H7 (cell line): ENCODE measurements at regions not wholly inside any gene's neighbourhood (a gene's known extent, or its start where the extent isn't known, plus 50 kb on each side); places are given as distances from the start of the nearest gene placed in this dataset.

Source experiments
- DNase-seq: peaks from one replicate; pipeline ENCODE4 v3.0.0; 2012
- H3K27me3 ChIP-seq: 2 replicates; pipeline ENCODE4 v1.6.0; 2011; ENCODE audit warnings: mild to moderate bottlenecking, low read length; ENCODE audit not compliant: control insufficient read depth, insufficient read depth
- H3K36me3 ChIP-seq: replicated peaks from 2 replicates; pipeline ENCODE4 v1.5.1; 2011; ENCODE audit warnings: low read length; ENCODE audit not compliant: control insufficient read depth, insufficient read depth
- H3K4me3 ChIP-seq: 2 replicates; pipeline ENCODE4 v1.5.1; 2011; ENCODE audit warnings: low read depth, mild to moderate bottlenecking, control low read depth, low read length, moderate library complexity; ENCODE audit not compliant: insufficient read depth

- Histone ChIP-seq H3K27me3 (no peaks in the 10 kb centered on the region), H3K4me3 (no peak overlapping the region), H3K36me3 (no peaks in the 10 kb centered on the region)
- DNase-seq: no peak
These were observed 164.8 kb downstream of the VEGFC start for GRCh38 chr4:176627916-176628315.

GRCh38 chr4:176631611-176632010, 161.1 kb downstream of the VEGFC start:
- Histone ChIP-seq H3K36me3 (no peaks in the 10 kb centered on the region), H3K4me3 (no peak overlapping the region), H3K27me3 (no peaks in the 10 kb centered on the region)
- DNase-seq: no peak
